SU-DHL-6 (cell line): ENCODE measurements at regions not wholly inside any gene's neighbourhood (a gene's known extent, or its start where the extent isn't known, plus 50 kb on each side); places are given as distances from the start of the nearest gene placed in this dataset.

ENCODE experiments used
- H2AFZ ChIP-seq: fragments of 200-600 bp; sonication (generic); 2 replicates; pipeline ENCODE4 v1.6.1; 2014; ENCODE audit warnings: low read depth, mild to moderate bottlenecking, moderate library complexity, mixed read lengths, antibody characterized with exemption, low read length; ENCODE audit not compliant: severe bottlenecking
- H3F3A ChIP-seq: fragments of 200-600 bp; shearing (Covaris generic); 2 replicates; pipeline ENCODE4 v1.6.0; 2016; ENCODE audit warnings: antibody characterized with exemption, mild to moderate bottlenecking; ENCODE audit not compliant: insufficient read depth
- H3K27ac ChIP-seq: fragments of 200-600 bp; sonication (generic); 2 replicates; pipeline ENCODE4 v1.5.1; 2016; ENCODE audit warnings: low read depth, mild to moderate bottlenecking, low read length, moderate library complexity, mixed read lengths
- H3K27me3 ChIP-seq: fragments of 200-600 bp; sonication (generic), shearing (Covaris generic); 2 replicates; pipeline ENCODE4 v1.6.0; 2014; ENCODE audit warnings: mild to moderate bottlenecking, low read length
- H3K36me3 ChIP-seq: fragments of 200-600 bp; sonication (generic); 2 replicates; pipeline ENCODE4 v1.6.1; 2014; ENCODE audit warnings: mild to moderate bottlenecking, low read length, mixed read lengths
- H3K4me2 ChIP-seq: fragments of 300-600, 200-600 bp; shearing (Covaris generic), sonication (generic); 2 replicates; pipeline ENCODE4 v1.6.0; 2014; ENCODE audit warnings: low read length, low read depth, mild to moderate bottlenecking; ENCODE audit not compliant: poor library complexity, severe bottlenecking
- H3K4me3 ChIP-seq: fragments of 200-600 bp; sonication (generic); 2 replicates; pipeline ENCODE4 v1.5.1; 2014; ENCODE audit warnings: antibody characterized with exemption, low read length, mild to moderate bottlenecking, mixed read lengths; ENCODE audit not compliant: insufficient read depth, poor library complexity, severe bottlenecking
- H3K79me2 ChIP-seq: fragments of 200-600 bp; sonication (generic); 2 replicates; pipeline ENCODE4 v1.6.1; 2014; ENCODE audit warnings: mild to moderate bottlenecking, low read length, moderate library complexity; ENCODE audit not compliant: insufficient read depth
- H3K9ac ChIP-seq: fragments of 200-600 bp; sonication (generic); 2 replicates; pipeline ENCODE4 v1.7.0; 2014; ENCODE audit warnings: mild to moderate bottlenecking, low read length
- H3K9me2 ChIP-seq: fragments of 200-600 bp; sonication (generic); replicated peaks from 2 replicates; pipeline ENCODE4 v1.6.1; 2014; ENCODE audit warnings: low read length; ENCODE audit not compliant: insufficient read depth
- H3K9me3 ChIP-seq: fragments of 200-600 bp; sonication (generic); 2 replicates; pipeline ENCODE4 v1.6.1; 2014; ENCODE audit warnings: low read length, mixed read lengths; ENCODE audit not compliant: insufficient read depth
- H4K20me1 ChIP-seq: fragments of 200-600 bp; sonication (generic); 2 replicates; pipeline ENCODE4 v1.6.1; 2014; ENCODE audit warnings: low read depth, mild to moderate bottlenecking, antibody characterized with exemption, low read length, moderate library complexity, mixed read lengths
- EZH2phosphoT487 ChIP-seq: fragments of 200-600 bp; sonication (generic), shearing (Covaris generic); conservative IDR thresholded peaks from 2 replicates; pipeline ENCODE4 v1.6.1; 2018; ENCODE audit warnings: mild to moderate bottlenecking, antibody characterized with exemption, low read length, moderate library complexity, mixed read lengths
- TF ChIP-seq, protein P1 (sequence below): fragments of 200-600 bp; sonication (generic); IDR thresholded peaks from one replicate; pipeline ENCODE4 v1.5.1; 2017; ENCODE audit warnings: antibody characterized with exemption, mild to moderate bottlenecking, low read length, moderate library complexity; ENCODE audit not compliant: insufficient read depth, poor library complexity, severe bottlenecking

DNA sequence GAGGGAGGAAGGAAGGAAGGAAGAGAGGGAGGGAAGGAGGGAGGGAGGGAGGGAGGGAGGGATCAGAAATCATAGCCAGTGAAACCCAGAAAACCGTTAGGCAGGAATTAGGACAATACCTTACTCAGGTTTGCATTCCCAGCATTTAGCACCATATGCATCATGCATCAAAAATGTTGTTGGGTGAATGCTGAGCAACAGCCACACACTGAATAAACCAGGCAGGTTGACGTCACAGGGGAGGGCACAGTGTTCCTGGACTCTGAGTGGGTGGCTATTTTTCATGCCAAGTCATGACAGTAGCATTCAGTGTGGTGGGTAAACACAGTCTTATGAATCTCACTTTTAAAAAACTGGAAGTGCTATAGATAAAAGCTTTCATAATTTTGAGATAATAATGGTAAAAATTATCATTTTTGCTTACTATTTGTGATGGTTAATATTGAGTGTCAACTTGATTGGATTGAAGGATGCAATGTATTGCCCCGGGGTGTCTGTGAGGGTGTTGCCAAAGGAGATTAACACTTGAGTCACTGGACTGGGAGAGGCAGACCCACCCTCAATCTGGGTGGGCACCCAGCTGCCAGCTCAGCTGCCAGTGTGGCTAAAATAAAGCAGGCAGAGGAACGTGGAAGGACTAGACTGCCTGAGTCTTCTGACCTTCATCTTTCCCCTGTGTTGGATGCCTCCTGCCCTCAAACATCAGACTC lies 199.1 kb upstream of the PRKCQ start:
- Histone ChIP-seq H3K4me2 (no peak overlapping the region), H3K9ac (no peak overlapping the region)

GRCh38 chr10:6776170-6776569 lies 196.1 kb upstream of the PRKCQ start:
- H3K9ac ChIP-seq: no peak overlapping the region
- no peaks in the 10 kb centered on the region for H3K27me3 ChIP-seq
- H3K9me3 ChIP-seq: no peaks in the 10 kb centered on the region
- H4K20me1 ChIP-seq: no peaks in the 10 kb centered on the region
- no peaks in the 10 kb centered on the region for H3K36me3 ChIP-seq
- H2AFZ ChIP-seq: no peak overlapping the region
- no peaks in the 10 kb centered on the region; the same call in 1 of the 2 replicates for H3K9me2 ChIP-seq
- TF ChIP-seq EZH2phosphoT487: no peak
- TF ChIP-seq, protein P1, sequence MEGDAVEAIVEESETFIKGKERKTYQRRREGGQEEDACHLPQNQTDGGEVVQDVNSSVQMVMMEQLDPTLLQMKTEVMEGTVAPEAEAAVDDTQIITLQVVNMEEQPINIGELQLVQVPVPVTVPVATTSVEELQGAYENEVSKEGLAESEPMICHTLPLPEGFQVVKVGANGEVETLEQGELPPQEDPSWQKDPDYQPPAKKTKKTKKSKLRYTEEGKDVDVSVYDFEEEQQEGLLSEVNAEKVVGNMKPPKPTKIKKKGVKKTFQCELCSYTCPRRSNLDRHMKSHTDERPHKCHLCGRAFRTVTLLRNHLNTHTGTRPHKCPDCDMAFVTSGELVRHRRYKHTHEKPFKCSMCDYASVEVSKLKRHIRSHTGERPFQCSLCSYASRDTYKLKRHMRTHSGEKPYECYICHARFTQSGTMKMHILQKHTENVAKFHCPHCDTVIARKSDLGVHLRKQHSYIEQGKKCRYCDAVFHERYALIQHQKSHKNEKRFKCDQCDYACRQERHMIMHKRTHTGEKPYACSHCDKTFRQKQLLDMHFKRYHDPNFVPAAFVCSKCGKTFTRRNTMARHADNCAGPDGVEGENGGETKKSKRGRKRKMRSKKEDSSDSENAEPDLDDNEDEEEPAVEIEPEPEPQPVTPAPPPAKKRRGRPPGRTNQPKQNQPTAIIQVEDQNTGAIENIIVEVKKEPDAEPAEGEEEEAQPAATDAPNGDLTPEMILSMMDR: no peak
- no peaks in the 10 kb centered on the region for H3F3A ChIP-seq
- no peak overlapping the region for H3K4me3 ChIP-seq
- H3K79me2 ChIP-seq: no peaks in the 10 kb centered on the region
- no peak overlapping the region for H3K27ac ChIP-seq
- H3K4me2 ChIP-seq: no peak overlapping the region

More for the DNA sequence above, 199.1 kb upstream of the PRKCQ start:
- no peaks in the 10 kb centered on the region for H3K9me3 ChIP-seq
- no peak overlapping the region for H3K27ac ChIP-seq
- H3K9me2 ChIP-seq: no peaks in the 10 kb centered on the region; the same call in 1 of the 2 replicates
- no peaks in the 10 kb centered on the region for H3F3A ChIP-seq
- no peaks in the 10 kb centered on the region for H4K20me1 ChIP-seq
- H3K4me3 ChIP-seq: no peak overlapping the region
- H3K27me3 ChIP-seq: no peaks in the 10 kb centered on the region
- TF ChIP-seq, protein P1: no peak
- TF ChIP-seq EZH2phosphoT487: no peak
- H3K79me2 ChIP-seq: no peaks in the 10 kb centered on the region
- no peaks in the 10 kb centered on the region for H3K36me3 ChIP-seq
- H2AFZ ChIP-seq: no peak overlapping the region

DNA sequence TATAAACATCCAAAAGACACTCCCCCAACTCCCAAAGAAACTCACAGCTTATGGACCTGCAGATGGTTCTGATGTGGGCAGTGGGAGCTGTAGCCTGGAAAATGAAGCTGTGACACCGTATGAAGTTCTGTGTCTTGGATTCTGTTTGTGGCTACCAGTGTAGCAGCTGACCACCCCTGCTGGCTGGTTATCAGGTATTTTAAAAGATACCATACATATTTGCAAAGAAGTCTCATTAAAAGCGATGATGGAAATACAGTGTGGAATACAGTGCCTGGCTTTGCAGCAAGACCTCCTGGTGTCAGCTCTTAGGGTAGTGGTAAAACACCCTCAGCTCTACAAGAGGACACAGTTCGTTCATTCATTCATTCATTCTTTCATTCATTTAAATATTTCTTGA lies 194.3 kb upstream of the PRKCQ start:
- TF ChIP-seq EZH2phosphoT487: no peak
- TF ChIP-seq, protein P1: no peak
- Histone ChIP-seq H3K79me2 (no peaks in the 10 kb centered on the region), H3K9ac (no peak overlapping the region), H4K20me1 (no peaks in the 10 kb centered on the region), H3K4me2 (no peak overlapping the region), H3K4me3 (no peak overlapping the region), H3K27me3 (no peaks in the 10 kb centered on the region), H3K27ac (no peak overlapping the region), H3F3A (no peaks in the 10 kb centered on the region), H3K9me3 (no peaks in the 10 kb centered on the region; the same call in 1 of the 2 replicates), H3K36me3 (no peaks in the 10 kb centered on the region), H3K9me2 (no peaks in the 10 kb centered on the region; the same call in 1 of the 2 replicates), H2AFZ (no peak overlapping the region)
